ENCODE measurements at regions not wholly inside any gene's neighbourhood (a gene's known extent, or its start where the extent isn't known, plus 50 kb on each side); places are given as distances from the start of the nearest gene placed in this dataset.

GRCh38 chr5:87154191-87154590, 113.5 kb upstream of the RASA1 start:
- Histone ChIP-seq H4K91ac (ENCODE audit: low read depth, low read length, poor library complexity) (no peak overlapping the region), H3K4ac (ENCODE audit: low read length) (no peak overlapping the region), H3K4me2 (ENCODE audit: insufficient read depth, low read length, poor library complexity, severe bottlenecking) (no peak overlapping the region), H3K79me1 (ENCODE audit: low read depth, low read length) (no peaks in the 10 kb centered on the region), H2BK120ac (ENCODE audit: low read depth, low read length) (no peak overlapping the region), H4K8ac (ENCODE audit: low read depth, low read length) (no peak overlapping the region), H3K4me1 (ENCODE audit: control insufficient read depth in 2 of 2, insufficient read depth in 1 of 2, low read depth in 1 of 2, low read length in 2 of 2) (no peaks in the 10 kb centered on the region), H3K18ac (ENCODE audit: low read length) (no peak overlapping the region), H3K4me3 (ENCODE audit: low read length in 2 of 2) (peak overlapping the region in 1 of 2 donors; percentile 51), H2AK5ac (ENCODE audit: low read depth, low read length) (no peak overlapping the region), H2BK15ac (ENCODE audit: low read length) (no peak overlapping the region), H3K14ac (ENCODE audit: low read length) (no peak overlapping the region), H3K23ac (ENCODE audit: low read depth, low read length, poor library complexity) (no peak overlapping the region), H3K27ac (replicated peaks; ENCODE audit: low read length) (no peak overlapping the region), H2AFZ (ENCODE audit: low read length) (no peak overlapping the region), H2BK5ac (ENCODE audit: low read length) (no peak overlapping the region), H3K27me3 (ENCODE audit: control insufficient read depth in 3 of 3, insufficient read depth in 3 of 3, low read depth in 1 of 3, low read length in 3 of 3) (no peaks in the 10 kb centered on the region), H2BK12ac (ENCODE audit: low read length) (peak overlapping the region; percentile 23), H3K36me3 (replicated peaks in 1 of 2; ENCODE audit: control insufficient read depth in 2 of 2, insufficient read depth in 2 of 2, low read length in 2 of 2) (no peaks in the 10 kb centered on the region), H3K9ac (ENCODE audit: low read depth, low read length, poor library complexity) (no peak overlapping the region), H3K9me3 (replicated peaks in 1 of 2; ENCODE audit: control insufficient read depth in 2 of 2, insufficient read depth in 1 of 2, low read depth in 1 of 2, low read length in 2 of 2) (no peaks in the 10 kb centered on the region)
- DNase-seq (ENCODE audit: low spot score) = no peak
- no CpG with 5 or more reads among the region's 3 CpGs for WGBS, 2 donors (ENCODE audit: extremely low coverage in 2 of 2, insufficient read length in 2 of 2, insufficient replicate concordance in 1 of 2)

- DNase-seq (ENCODE audit: low spot score) = no peak
- H3K36me3 ChIP-seq (replicated peaks in 1 of 2; ENCODE audit: control insufficient read depth in 2 of 2, insufficient read depth in 2 of 2, low read length in 2 of 2) = no peaks in the 10 kb centered on the region
- H3K4me1 ChIP-seq (ENCODE audit: control insufficient read depth in 2 of 2, insufficient read depth in 1 of 2, low read depth in 1 of 2, low read length in 2 of 2) = no peaks in the 10 kb centered on the region
- WGBS, 2 donors (ENCODE audit: extremely low coverage in 2 of 2, insufficient read length in 2 of 2, insufficient replicate concordance in 1 of 2) = no CpG with 5 or more reads among the region's 4 CpGs
- H3K4me3 ChIP-seq (ENCODE audit: low read length in 2 of 2) = no peak overlapping the region
- H2BK15ac ChIP-seq (ENCODE audit: low read length) = no peak overlapping the region
- no peak overlapping the region for H4K91ac ChIP-seq (ENCODE audit: low read depth, low read length, poor library complexity)
- no peaks in the 10 kb centered on the region for H3K9me3 ChIP-seq (replicated peaks in 1 of 2; ENCODE audit: control insufficient read depth in 2 of 2, insufficient read depth in 1 of 2, low read depth in 1 of 2, low read length in 2 of 2)
- H2AK5ac ChIP-seq (ENCODE audit: low read depth, low read length) = no peak overlapping the region
- H2BK12ac ChIP-seq (ENCODE audit: low read length) = no peak overlapping the region
- no peak overlapping the region for H3K23ac ChIP-seq (ENCODE audit: low read depth, low read length, poor library complexity)
- H3K4ac ChIP-seq (ENCODE audit: low read length) = no peak overlapping the region
- no peak overlapping the region for H2BK120ac ChIP-seq (ENCODE audit: low read depth, low read length)
- no peak overlapping the region for H2BK5ac ChIP-seq (ENCODE audit: low read length)
- H3K18ac ChIP-seq (ENCODE audit: low read length) = no peak overlapping the region
- H3K27ac ChIP-seq (replicated peaks; ENCODE audit: low read length) = no peak overlapping the region
- H3K4me2 ChIP-seq (ENCODE audit: insufficient read depth, low read length, poor library complexity, severe bottlenecking) = no peak overlapping the region
- no peak overlapping the region for H2AFZ ChIP-seq (ENCODE audit: low read length)
- H4K8ac ChIP-seq (ENCODE audit: low read depth, low read length) = no peak overlapping the region
- H3K27me3 ChIP-seq (ENCODE audit: control insufficient read depth in 3 of 3, insufficient read depth in 3 of 3, low read depth in 1 of 3, low read length in 3 of 3) = no peaks in the 10 kb centered on the region
- H3K9ac ChIP-seq (ENCODE audit: low read depth, low read length, poor library complexity) = no peak overlapping the region
- no peaks in the 10 kb centered on the region for H3K79me1 ChIP-seq (ENCODE audit: low read depth, low read length)
- no peak overlapping the region for H3K14ac ChIP-seq (ENCODE audit: low read length)
Measured at GRCh38 chr5:87155106-87155505, 112.6 kb upstream of the RASA1 start.

GRCh38 chr5:87156631-87157030, 111.1 kb upstream of the RASA1 start:
- H4K91ac ChIP-seq (ENCODE audit: low read depth, low read length, poor library complexity) = no peak overlapping the region
- no peak overlapping the region for H2AK5ac ChIP-seq (ENCODE audit: low read depth, low read length)
- no peak overlapping the region for H3K4ac ChIP-seq (ENCODE audit: low read length)
- no peak for DNase-seq (ENCODE audit: low spot score)
- H3K18ac ChIP-seq (ENCODE audit: low read length) = no peak overlapping the region
- H3K27me3 ChIP-seq (ENCODE audit: control insufficient read depth in 3 of 3, insufficient read depth in 3 of 3, low read depth in 1 of 3, low read length in 3 of 3) = no peaks in the 10 kb centered on the region
- no peak overlapping the region for H3K4me2 ChIP-seq (ENCODE audit: insufficient read depth, low read length, poor library complexity, severe bottlenecking)
- H2BK15ac ChIP-seq (ENCODE audit: low read length) = no peak overlapping the region
- no peak overlapping the region for H3K27ac ChIP-seq (replicated peaks; ENCODE audit: low read length)
- H3K23ac ChIP-seq (ENCODE audit: low read depth, low read length, poor library complexity) = no peak overlapping the region
- H3K14ac ChIP-seq (ENCODE audit: low read length) = no peak overlapping the region
- no peak overlapping the region for H2BK5ac ChIP-seq (ENCODE audit: low read length)
- no peak overlapping the region for H3K9ac ChIP-seq (ENCODE audit: low read depth, low read length, poor library complexity)
- WGBS, 2 donors (ENCODE audit: extremely low coverage in 2 of 2, insufficient read length in 2 of 2, insufficient replicate concordance in 1 of 2) = no CpG with 5 or more reads among the region's 2 CpGs
- H3K4me3 ChIP-seq (ENCODE audit: low read length in 2 of 2) = no peak overlapping the region
- no peak overlapping the region for H2AFZ ChIP-seq (ENCODE audit: low read length)
- H2BK12ac ChIP-seq (ENCODE audit: low read length) = no peak overlapping the region
- no peak overlapping the region for H2BK120ac ChIP-seq (ENCODE audit: low read depth, low read length)
- no peak overlapping the region for H4K8ac ChIP-seq (ENCODE audit: low read depth, low read length)
- H3K9me3 ChIP-seq (replicated peaks in 1 of 2; ENCODE audit: control insufficient read depth in 2 of 2, insufficient read depth in 1 of 2, low read depth in 1 of 2, low read length in 2 of 2) = no peaks in the 10 kb centered on the region
- no peaks in the 10 kb centered on the region for H3K36me3 ChIP-seq (replicated peaks in 1 of 2; ENCODE audit: control insufficient read depth in 2 of 2, insufficient read depth in 2 of 2, low read length in 2 of 2)
- no peaks in the 10 kb centered on the region for H3K79me1 ChIP-seq (ENCODE audit: low read depth, low read length)
- H3K4me1 ChIP-seq (ENCODE audit: control insufficient read depth in 2 of 2, insufficient read depth in 1 of 2, low read depth in 1 of 2, low read length in 2 of 2) = no peaks in the 10 kb centered on the region

GRCh38 chr5:87164409-87164808, 103.3 kb upstream of the RASA1 start:
- H3K4me3 ChIP-seq (ENCODE audit: low read length in 2 of 2) = no peak overlapping the region
- no peak overlapping the region for H2BK120ac ChIP-seq (ENCODE audit: low read depth, low read length)
- H3K27ac ChIP-seq (replicated peaks; ENCODE audit: low read length) = no peak overlapping the region
- no peak overlapping the region for H3K4me2 ChIP-seq (ENCODE audit: insufficient read depth, low read length, poor library complexity, severe bottlenecking)
- no peaks in the 10 kb centered on the region for H3K79me1 ChIP-seq (ENCODE audit: low read depth, low read length)
- H2AFZ ChIP-seq (ENCODE audit: low read length) = no peak overlapping the region
- H4K8ac ChIP-seq (ENCODE audit: low read depth, low read length) = no peak overlapping the region
- no peak overlapping the region for H2BK12ac ChIP-seq (ENCODE audit: low read length)
- H2AK5ac ChIP-seq (ENCODE audit: low read depth, low read length) = no peak overlapping the region
- no peaks in the 10 kb centered on the region for H3K36me3 ChIP-seq (replicated peaks in 1 of 2; ENCODE audit: control insufficient read depth in 2 of 2, insufficient read depth in 2 of 2, low read length in 2 of 2)
- H3K18ac ChIP-seq (ENCODE audit: low read length) = no peak overlapping the region
- H3K23ac ChIP-seq (ENCODE audit: low read depth, low read length, poor library complexity) = no peak overlapping the region
- H2BK5ac ChIP-seq (ENCODE audit: low read length) = no peak overlapping the region
- H3K9ac ChIP-seq (ENCODE audit: low read depth, low read length, poor library complexity) = no peak overlapping the region
- H3K14ac ChIP-seq (ENCODE audit: low read length) = no peak overlapping the region
- H3K9me3 ChIP-seq (replicated peaks in 1 of 2; ENCODE audit: control insufficient read depth in 2 of 2, insufficient read depth in 1 of 2, low read depth in 1 of 2, low read length in 2 of 2) = no peaks in the 10 kb centered on the region
- no peak for DNase-seq (ENCODE audit: low spot score)
- no peaks in the 10 kb centered on the region for H3K27me3 ChIP-seq (ENCODE audit: control insufficient read depth in 3 of 3, insufficient read depth in 3 of 3, low read depth in 1 of 3, low read length in 3 of 3)
- WGBS, 2 donors (ENCODE audit: extremely low coverage in 2 of 2, insufficient read length in 2 of 2, insufficient replicate concordance in 1 of 2) = no CpG with 5 or more reads among the region's 2 CpGs
- H2BK15ac ChIP-seq (ENCODE audit: low read length) = no peak overlapping the region
- no peaks in the 10 kb centered on the region for H3K4me1 ChIP-seq (ENCODE audit: control insufficient read depth in 2 of 2, insufficient read depth in 1 of 2, low read depth in 1 of 2, low read length in 2 of 2)
- H4K91ac ChIP-seq (ENCODE audit: low read depth, low read length, poor library complexity) = no peak overlapping the region
- no peak overlapping the region for H3K4ac ChIP-seq (ENCODE audit: low read length)
